ENCODE measurements at regions not wholly inside any gene's neighbourhood (a gene's known extent, or its start where the extent isn't known, plus 50 kb on each side); places are given as distances from the start of the nearest gene placed in this dataset.
"Not testable (repeated sequence)": the region's sequence is repeated elsewhere in the genome, so short reads cannot be mapped to it uniquely, and the experiment has no call there.

DNA sequence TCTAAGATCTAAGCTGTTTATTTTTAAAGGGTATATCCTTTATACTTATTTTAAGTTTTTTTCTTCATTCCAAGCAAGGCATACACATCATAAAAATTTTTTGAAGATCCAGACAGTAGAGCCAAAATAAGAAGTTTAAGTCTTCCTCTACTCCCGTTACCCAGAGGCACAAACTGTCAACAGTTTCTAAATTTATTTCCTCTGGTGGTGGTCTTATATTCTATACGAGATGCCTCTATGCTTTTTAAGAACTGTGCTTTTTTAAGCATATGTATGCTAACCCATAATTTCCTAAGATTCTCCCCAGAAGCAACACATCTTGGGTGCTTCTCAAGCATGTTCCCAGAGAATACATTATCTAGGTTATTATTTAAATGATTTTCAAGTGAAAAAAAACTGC lies 383.6 kb downstream of the COG6 start:
- DNase-seq (ENCODE audit: low read depth in 2 of 2): no peak

DNA sequence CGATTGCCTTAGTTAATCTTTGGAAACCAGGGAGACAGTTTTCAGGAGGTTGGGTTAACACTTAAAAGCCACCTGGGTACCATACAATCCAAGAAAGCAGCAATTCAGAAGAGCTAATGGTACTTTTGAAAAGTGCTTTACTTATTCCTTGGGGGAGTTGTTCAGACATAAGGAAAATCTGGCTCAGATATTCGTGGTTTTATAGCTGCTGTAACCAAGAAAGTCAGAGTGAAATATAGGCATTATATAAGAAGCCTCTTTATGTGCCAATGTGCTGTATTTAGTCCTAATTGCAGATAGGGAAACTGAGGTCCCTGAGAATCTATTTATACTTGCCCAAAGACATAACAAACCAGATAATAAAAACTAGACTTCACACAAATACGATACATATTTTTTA lies 387.5 kb downstream of the COG6 start:
- DNase-seq (ENCODE audit: low read depth in 2 of 2): no peak

DNA sequence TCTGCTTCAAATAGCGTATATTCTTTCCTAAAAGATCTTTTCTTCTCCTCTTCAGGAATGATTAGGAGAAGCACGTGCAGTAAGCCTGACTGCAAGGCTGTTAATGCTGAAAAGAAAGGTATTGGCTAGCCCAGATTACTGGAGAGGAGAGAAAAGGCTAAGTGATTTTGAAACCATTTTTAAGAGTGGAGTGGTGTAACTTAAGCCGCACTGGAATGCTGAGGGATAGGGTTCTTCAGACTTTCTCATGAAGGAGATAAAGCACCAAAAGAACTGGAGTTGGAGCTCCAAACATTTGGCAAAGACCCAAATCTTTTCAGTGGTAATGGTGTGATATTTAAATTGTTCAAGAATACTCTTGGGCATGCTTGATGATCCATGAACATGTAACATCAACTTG lies 388.3 kb downstream of the COG6 start:
- DNase-seq (ENCODE audit: low read depth in 2 of 2): no peak

- no peak for DNase-seq (ENCODE audit: low read depth in 2 of 2)
These were observed 391.9 kb downstream of the COG6 start for GRCh38 chr13:40047322-40047771.

- DNase-seq (ENCODE audit: low read depth in 2 of 2): no peak
These were observed 393.1 kb downstream of the COG6 start for GRCh38 chr13:40048551-40048950.

DNA sequence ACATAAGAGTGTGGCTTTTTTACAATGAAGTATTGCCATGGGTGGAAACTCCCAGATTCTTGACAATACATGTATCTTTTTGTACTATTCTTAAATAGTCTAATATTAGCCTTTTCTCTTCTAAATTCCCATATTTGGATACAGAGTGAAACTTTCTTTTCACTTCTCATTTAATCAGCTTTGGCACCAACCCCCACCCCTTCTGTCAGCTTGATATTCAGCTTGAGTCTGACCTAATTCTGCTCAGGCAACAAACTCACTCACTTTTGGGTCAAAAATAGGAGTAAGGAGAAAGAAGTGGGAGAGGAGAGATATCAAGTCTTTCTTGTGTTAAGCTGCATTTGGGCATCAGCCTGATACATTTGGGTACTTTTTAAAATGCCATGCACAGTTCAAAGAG lies 397.5 kb downstream of the COG6 start:
- DNase-seq (ENCODE audit: low read depth in 2 of 2): no peak

DNA sequence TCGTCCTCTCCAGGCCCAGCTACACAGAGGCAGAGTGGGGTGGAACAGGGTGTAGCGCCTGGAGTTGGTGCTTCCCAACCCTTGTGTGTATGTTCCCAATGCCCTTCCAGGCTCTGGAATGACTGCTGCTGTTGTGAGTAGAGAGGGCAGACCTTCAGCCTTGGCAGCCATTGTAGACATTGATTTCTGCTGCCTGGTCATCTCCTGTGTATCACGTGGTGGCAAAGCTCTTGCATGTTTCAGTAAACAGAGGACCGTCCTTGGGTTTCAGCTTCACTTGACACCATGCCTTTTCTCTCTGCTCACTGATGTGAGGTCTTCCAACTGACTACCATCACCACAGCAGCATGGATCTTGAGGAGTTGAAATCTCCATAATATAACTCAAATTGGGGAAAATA lies 397.9 kb downstream of the COG6 start:
- DNase-seq (ENCODE audit: low read depth in 2 of 2): no peak

- DNase-seq (ENCODE audit: low read depth in 2 of 2): not testable (repeated sequence)
These were observed 399.0 kb downstream of the COG6 start for GRCh38 chr13:40054422-40054821.

- DNase-seq (ENCODE audit: low read depth in 2 of 2): no peak
These were observed 401.6 kb downstream of the COG6 start for GRCh38 chr13:40056898-40057619.

DNA sequence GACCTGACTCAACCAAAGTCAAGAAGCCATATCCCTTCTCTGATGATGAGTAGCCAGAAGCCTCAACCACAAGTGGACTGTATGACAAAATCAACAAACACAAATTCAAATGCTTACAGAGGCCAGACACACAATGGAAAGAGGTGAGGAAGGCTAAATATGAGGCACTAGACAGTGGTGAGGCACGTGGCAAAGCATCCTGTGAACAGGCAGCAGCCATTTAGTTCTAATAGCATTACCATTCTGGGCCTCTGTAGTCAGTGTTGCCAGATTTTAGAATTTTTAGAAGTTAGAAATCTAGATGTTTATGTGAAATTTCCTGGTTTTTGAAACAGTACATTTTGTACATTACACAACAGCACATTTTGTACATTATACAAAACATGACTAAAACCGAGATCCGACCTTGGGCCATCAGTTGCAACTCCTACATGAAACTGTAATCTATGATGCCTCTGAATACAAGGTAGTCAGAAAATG lies 403.3 kb downstream of the COG6 start:
- DNase-seq (ENCODE audit: low read depth in 2 of 2): no peak

- no peak for DNase-seq (ENCODE audit: low read depth in 2 of 2)
These were observed 404.2 kb downstream of the COG6 start for GRCh38 chr13:40059540-40060232.

DNA sequence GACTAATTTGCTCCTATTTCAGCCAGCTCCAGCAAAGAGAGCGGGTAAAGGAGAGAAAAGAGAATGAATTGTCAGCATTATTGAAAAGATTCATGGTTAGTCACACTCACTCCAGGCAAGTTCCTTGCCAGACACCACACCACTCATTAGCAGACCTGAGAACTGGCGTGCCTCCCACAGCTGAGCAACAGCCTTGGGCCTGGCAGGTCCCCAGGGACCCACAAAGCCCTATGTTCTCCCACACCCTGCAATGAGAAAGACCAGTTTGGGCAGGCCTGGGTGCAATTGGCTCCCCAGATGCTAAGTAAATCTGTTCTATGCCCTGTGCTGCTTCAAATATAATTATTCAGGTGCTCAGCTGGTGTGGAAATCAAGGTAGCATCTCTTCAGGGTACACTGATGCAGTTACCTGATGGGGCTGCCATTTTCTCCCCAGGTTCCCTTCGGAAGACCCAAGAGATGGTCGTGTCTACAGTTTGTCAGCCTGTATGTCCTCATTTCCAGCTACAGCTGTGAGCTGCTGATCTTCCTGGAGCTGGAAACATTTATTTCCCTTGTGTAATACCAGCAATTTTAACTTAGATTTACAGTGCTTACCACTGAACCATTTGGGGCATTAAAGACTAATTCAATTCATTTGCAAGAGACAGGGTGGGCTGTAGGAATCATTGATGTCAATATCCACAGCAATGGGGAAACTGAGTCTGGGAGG lies 405.0 kb downstream of the COG6 start:
- DNase-seq (ENCODE audit: low read depth in 2 of 2): peak; percentile 40 to 46

DNA sequence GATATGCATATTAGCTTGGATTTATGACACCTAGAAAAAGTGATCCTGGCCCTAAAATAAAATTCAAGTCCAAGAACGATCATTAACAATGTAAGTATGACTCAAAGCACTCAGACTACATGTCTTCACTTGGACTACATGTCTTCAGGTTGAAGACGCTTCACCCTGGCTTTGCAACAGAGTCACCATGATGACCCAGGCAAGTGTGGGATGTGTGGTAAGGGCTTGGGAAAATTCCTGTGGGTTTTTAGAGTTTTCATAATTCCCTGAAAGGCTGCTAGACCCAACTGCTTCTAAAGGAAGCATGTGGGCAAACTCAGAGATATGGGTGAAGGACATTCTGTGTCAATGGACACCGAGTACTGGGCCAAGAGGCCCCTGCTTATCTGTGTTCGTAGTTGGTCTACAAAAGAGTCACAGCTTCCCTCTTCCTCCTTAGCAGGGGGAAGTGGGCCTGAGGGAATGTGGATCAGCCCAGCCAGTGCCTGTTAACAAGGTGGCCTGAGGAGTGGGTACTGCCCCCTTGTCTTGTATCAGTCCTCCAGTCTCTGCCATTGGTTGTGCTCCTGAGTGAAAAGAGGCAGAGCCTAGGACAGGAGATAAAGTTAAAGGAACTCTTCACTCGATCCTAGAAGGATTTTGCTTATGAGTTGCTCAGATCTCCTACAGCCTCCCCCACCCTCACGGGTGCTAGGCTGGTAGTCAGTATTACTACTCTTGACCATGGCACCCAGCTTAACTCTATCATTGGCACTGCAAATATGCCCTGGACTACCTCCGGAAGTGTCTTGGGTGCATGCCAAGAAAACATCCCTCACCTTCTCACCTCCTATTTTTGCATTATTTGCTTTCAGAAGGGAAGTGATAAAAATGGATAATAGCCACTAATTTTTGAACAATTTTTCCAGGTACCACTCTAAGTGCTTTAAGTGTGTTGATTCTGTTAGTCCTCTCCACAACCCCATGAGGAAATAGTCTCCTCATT lies 406.3 kb downstream of the COG6 start:
- DNase-seq (ENCODE audit: low read depth in 2 of 2): no peak

DNA sequence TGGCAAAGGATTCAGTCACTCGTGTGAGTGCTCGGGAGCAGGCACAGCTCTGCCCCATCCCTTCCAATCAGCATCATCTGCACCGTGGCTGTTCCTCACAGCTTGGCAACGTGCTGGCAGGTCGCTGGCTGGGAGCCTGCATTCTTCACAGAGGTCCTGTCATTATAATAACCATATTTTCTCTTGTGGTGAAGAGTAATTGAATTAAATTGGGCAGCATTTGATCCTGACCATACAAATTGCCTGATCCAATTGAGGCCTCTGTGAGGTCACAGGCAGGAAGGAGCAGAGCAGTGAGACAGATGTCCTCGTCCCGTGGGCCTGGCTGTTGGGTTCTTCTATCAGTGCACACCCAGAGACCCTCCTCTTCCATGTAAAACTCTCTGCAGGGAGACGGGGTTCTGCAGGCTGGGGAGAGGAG lies 407.8 kb downstream of the COG6 start:
- no peak for DNase-seq (ENCODE audit: low read depth in 2 of 2)

- no peak for DNase-seq (ENCODE audit: low read depth in 2 of 2)
These were observed 408.2 kb downstream of the COG6 start for GRCh38 chr13:40063703-40064102.

DNA sequence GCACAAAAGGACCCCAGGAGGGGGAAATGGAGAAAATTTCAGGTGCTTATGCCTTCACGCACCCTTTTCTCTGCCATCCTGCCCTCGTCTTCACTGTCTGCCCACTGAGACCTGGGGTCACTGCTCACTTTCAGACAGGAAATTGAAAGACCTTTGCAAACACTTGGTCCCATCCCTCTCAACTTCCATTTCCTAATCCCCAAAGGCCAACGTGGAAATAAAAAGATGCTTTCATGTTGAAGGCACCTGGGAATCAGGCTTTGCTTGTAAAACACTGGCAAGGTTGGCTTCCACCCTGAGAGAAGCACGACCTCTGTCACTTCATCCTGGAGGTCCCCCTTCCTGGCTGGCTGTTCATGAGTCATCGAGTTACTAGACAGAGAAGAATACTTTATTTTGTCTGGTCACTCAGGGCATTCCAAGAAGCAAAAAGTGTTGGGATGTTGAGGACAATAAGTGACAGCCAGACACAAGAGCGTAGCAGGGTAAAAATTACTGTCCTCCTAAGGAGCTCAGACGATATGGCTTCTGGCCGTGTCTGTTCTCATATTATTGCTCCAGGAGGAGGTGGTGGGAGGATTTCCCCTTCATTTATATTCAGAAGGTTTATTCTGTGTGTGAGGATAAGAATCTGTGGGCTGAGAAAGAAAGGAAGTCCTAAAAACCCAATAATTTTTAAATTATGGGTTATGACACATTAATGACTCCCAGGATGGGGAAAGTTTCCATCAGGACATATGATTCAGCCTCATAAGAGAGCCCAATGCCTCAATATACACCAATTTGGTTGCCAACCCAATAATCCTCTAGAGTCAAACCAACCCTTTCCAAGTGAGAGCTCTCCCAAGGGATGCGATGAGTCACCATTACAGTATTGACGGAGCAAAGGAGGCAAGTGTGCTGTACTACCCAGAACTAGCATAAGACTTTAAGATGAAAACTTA lies 409.0 kb downstream of the COG6 start:
- no peak for DNase-seq (ENCODE audit: low read depth in 2 of 2)

DNA sequence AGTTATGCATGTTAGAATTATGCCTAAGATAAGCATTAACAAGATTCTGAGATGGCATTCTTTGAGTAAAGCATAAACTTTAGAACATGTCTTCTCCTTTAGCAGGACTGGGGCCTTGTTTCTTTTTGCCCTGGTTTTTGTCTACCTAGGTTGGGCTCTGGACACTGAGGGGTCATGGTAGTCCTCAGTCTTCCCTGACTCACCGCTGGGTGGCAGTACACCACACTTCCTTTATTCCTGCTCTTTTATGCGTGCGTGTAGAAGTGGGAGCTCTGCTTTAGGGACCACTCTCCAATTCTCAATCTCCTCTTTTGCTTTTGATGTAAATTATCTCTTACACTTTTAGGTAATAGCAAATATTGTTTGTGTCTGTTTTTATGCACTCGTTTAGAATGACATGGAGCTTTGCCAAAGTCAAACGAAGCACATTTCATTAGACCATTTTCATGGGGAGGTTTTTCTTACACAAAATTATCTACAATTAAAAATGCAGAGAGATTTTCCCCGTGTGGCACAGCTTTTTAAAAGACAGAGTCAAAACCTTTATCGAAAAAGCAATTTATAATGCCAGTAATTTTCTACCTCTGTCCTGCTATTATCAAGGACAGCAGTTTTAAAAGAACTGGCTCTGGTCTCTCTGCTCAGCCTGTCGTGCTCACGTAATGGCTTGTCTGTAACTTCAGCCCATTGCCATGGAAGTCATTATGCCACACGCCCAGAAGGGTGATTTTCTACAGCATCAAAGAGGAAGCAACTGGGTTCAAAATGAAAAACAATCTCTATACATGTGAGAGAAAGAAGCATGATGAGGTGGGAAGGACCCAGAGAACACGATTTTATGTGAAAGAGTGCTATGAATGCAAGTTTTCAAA lies 413.9 kb downstream of the COG6 start:
- DNase-seq (ENCODE audit: low read depth in 2 of 2): peak; percentile 47 to 59

- DNase-seq (ENCODE audit: low read depth in 2 of 2): no peak
These were observed 414.9 kb downstream of the COG6 start for GRCh38 chr13:40070357-40070756.

GRCh38 chr13:40072663-40073120 lies 417.2 kb downstream of the COG6 start:
- no peak for DNase-seq (ENCODE audit: low read depth in 2 of 2)
